ENCODE measurements at regions not wholly inside any gene's neighbourhood (a gene's known extent, or its start where the extent isn't known, plus 50 kb on each side); places are given as distances from the start of the nearest gene placed in this dataset.

- Mint-ChIP-seq H3K4me3 (no peak overlapping the region), H3K27ac (no peak overlapping the region), H3K9me3 (no peaks in the 10 kb centered on the region), H3K4me1 (ENCODE audit: low read depth) (no peaks in the 10 kb centered on the region), H3K27me3 (no peaks in the 10 kb centered on the region), H3K36me3 (ENCODE audit: low read depth) (no peaks in the 10 kb centered on the region)
Observed at GRCh38 chrX:13893826-13894225, 76.9 kb upstream of the GPM6B start.

- H3K4me3 Mint-ChIP-seq, result no peak overlapping the region
- no peaks in the 10 kb centered on the region for H3K9me3 Mint-ChIP-seq
- no peaks in the 10 kb centered on the region for H3K4me1 Mint-ChIP-seq (ENCODE audit: low read depth)
- no peaks in the 10 kb centered on the region for H3K36me3 Mint-ChIP-seq (ENCODE audit: low read depth)
- H3K27ac Mint-ChIP-seq, result no peak overlapping the region
- H3K27me3 Mint-ChIP-seq, result no peaks in the 10 kb centered on the region
Observed at GRCh38 chrX:13892856-13893255, 76.0 kb upstream of the GPM6B start.

DNA sequence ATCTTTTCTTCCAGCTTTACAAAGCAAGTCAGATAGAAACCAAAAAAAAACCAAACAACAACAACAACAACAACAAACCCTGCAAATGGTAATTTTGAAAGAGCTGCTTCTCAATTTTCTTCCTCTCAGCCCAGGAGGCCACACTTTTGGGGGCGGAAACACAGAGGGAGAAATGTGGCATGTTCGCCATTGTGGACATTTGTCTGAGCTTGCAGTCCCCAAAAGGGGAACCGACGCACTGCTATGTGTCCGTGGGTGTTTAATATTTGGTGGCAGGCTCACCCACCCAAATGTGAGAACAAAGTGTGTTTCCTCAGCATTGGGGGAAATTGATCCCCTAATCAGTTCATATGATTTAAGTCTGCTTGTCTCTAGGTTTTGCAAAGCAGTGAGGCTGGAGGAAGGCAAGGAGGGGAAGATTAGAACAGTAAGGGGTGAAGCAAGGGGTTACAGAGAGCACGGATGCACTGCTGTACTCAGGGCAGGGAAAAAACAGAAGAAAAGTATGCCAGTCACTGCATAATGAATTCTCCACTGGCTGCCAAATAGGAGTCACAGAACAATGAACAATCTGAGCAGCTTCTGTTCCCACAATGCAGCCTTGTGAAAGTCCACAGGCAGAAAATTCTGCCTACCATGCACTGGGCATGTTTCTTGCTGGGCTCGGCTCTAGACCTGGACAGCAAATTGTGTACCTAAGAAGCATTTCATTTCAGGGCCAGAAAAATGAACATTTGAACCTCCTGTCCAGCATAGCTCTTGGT is 74.7 kb upstream of the GPM6B start:
- Mint-ChIP-seq H3K27ac (no peak overlapping the region), H3K4me3 (no peak overlapping the region), H3K27me3 (peaks cover 3% of the 10 kb centered on the region), H3K4me1 (ENCODE audit: low read depth) (no peaks in the 10 kb centered on the region), H3K36me3 (ENCODE audit: low read depth) (no peaks in the 10 kb centered on the region), H3K9me3 (no peaks in the 10 kb centered on the region)

- H3K36me3 Mint-ChIP-seq (ENCODE audit: low read depth), result no peaks in the 10 kb centered on the region
- H3K4me3 Mint-ChIP-seq, result no peak overlapping the region
- no peaks in the 10 kb centered on the region for H3K9me3 Mint-ChIP-seq
- no peak overlapping the region for H3K27ac Mint-ChIP-seq
- H3K27me3 Mint-ChIP-seq, result peaks cover 3% of the 10 kb centered on the region
- H3K4me1 Mint-ChIP-seq (ENCODE audit: low read depth), result no peaks in the 10 kb centered on the region
Observed at GRCh38 chrX:13890806-13891205, 73.9 kb upstream of the GPM6B start.

DNA sequence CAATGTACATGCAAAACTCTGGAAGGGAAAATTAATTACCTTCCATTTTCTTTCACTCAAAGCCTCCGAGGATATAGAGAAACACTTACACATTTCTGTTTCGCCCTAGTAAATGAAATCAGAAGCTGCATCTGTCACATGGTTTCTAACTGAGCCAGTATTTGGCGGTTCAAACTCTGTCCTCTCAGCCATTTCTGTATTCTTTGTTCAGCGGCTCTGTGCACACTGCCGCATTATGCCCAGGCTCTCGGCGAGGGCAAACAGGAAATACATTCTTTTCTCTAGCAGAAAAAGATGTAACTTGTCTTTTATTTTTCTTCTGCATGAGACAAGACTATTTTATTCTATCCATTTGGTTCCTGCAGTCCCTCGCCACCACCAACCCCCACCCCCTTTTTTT is 71.4 kb upstream of the GPM6B start:
- H3K27ac Mint-ChIP-seq, result no peak overlapping the region
- no peaks in the 10 kb centered on the region for H3K9me3 Mint-ChIP-seq
- no peak overlapping the region for H3K4me3 Mint-ChIP-seq
- no peaks in the 10 kb centered on the region for H3K36me3 Mint-ChIP-seq (ENCODE audit: low read depth)
- H3K4me1 Mint-ChIP-seq (ENCODE audit: low read depth), result no peaks in the 10 kb centered on the region
- peaks cover 3% of the 10 kb centered on the region for H3K27me3 Mint-ChIP-seq

DNA sequence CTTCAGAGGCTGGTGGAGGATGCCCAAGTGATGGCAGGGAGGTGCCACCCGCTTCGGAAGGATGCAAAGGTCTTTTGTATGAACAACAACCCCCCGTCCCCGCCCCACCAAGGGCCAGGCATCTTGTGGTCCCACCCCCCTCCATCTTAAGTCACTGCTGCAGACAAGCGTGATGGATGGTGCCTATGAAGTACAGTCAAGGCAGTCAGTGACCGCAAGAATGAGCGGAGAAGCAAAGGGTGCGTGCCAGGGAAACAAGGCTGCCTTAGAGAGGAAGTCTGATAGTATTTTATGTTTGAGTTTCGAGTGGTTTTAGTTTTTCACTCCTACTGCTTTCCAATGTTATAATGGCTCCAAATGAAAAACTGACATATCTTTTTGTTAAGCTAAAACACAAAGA is 68.7 kb upstream of the GPM6B start:
- Mint-ChIP-seq H3K4me3 (no peak overlapping the region), H3K36me3 (ENCODE audit: low read depth) (no peaks in the 10 kb centered on the region), H3K4me1 (ENCODE audit: low read depth) (no peaks in the 10 kb centered on the region), H3K27me3 (peaks cover 3% of the 10 kb centered on the region), H3K27ac (no peak overlapping the region), H3K9me3 (no peaks in the 10 kb centered on the region)

DNA sequence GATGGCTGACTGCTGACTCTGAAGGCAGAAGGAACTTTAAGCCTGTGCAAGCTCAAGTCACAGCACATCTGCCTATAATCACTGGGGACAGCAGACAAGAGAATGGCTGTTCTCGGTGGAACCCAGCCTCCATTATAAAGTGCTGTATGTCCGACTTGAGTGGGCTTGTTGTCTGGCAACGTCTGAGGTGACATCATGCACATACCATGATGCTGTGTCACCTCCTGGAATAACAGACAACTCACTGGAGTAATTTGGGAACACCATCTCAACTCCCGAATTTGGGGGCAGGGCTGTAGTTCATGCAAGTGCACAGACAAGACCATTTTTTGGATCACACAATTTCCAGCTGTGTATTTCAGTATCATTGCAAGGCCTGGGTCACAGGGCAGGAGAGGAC is 59.8 kb upstream of the GPM6B start:
- Mint-ChIP-seq H3K27me3 (peaks cover 3% of the 10 kb centered on the region), H3K9me3 (no peaks in the 10 kb centered on the region), H3K27ac (no peak overlapping the region)

GRCh38 chrX:13875572-13875971 is 58.7 kb upstream of the GPM6B start:
- Mint-ChIP-seq H3K36me3 (ENCODE audit: low read depth) (no peaks in the 10 kb centered on the region), H3K27me3 (peaks cover 3% of the 10 kb centered on the region), H3K4me3 (no peak overlapping the region), H3K27ac (no peak overlapping the region), H3K4me1 (ENCODE audit: low read depth) (no peaks in the 10 kb centered on the region), H3K9me3 (no peaks in the 10 kb centered on the region)

More for the DNA sequence above, 59.8 kb upstream of the GPM6B start:
- Mint-ChIP-seq H3K4me1 (ENCODE audit: low read depth) (no peaks in the 10 kb centered on the region), H3K4me3 (no peak overlapping the region), H3K36me3 (ENCODE audit: low read depth) (no peaks in the 10 kb centered on the region)

DNA sequence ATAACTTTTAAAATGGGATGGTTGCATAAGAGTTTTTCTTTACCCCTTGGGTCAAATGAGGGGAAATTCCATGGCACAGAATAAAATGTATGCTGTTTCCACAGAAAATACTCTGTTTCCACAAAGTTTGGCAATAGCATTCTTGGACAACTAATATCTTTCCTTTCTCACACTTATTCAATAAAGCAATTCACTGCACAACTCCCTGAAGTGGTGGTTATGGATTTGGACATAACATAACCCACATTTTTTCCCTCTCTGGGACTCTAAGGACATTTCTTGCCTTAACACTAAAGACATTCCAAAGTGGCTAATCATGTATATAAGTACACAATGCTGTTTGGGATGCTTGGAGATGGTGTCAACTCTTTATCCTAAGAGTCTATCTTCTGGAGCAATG is 51.7 kb upstream of the GPM6B start:
- H3K36me3 Mint-ChIP-seq (ENCODE audit: low read depth), result no peaks in the 10 kb centered on the region
- H3K27ac Mint-ChIP-seq, result no peak overlapping the region
- H3K9me3 Mint-ChIP-seq, result no peaks in the 10 kb centered on the region
- H3K27me3 Mint-ChIP-seq, result peaks cover 10% of the 10 kb centered on the region
- H3K4me3 Mint-ChIP-seq, result no peak overlapping the region
- H3K4me1 Mint-ChIP-seq (ENCODE audit: low read depth), result no peaks in the 10 kb centered on the region
